Mesothelial cell of epicardium (in vitro differentiated cells): ENCODE measurements at regions not wholly inside any gene's neighbourhood (a gene's known extent, or its start where the extent isn't known, plus 50 kb on each side); places are given as distances from the start of the nearest gene placed in this dataset.

Experiments used
- DNase-seq, 2 experiments: peaks; one replicate each; pipeline ENCODE4 v3.0.0; 2021; ENCODE audit warnings: low spot score in 2 of 2; ENCODE audit not compliant: unreplicated experiment in 2 of 2
- H3K27ac Mint-ChIP-seq: 2 replicates; pipeline ENCODE4 v1.8.0; 2021; ENCODE audit warnings: mixed read lengths
- H3K27me3 Mint-ChIP-seq: 2 replicates; pipeline ENCODE4 v1.8.0; 2021; ENCODE audit warnings: low read depth, mixed read lengths
- H3K36me3 Mint-ChIP-seq: 2 replicates; pipeline ENCODE4 v1.8.0; 2021; ENCODE audit warnings: mixed read lengths
- H3K4me1 Mint-ChIP-seq: 2 replicates; pipeline ENCODE4 v1.8.0; 2021; ENCODE audit warnings: mixed read lengths
- H3K4me3 Mint-ChIP-seq: 2 replicates; pipeline ENCODE4 v1.8.0; 2021; ENCODE audit warnings: mild to moderate bottlenecking, moderate library complexity, mixed read lengths
- H3K9me3 Mint-ChIP-seq: 2 replicates; pipeline ENCODE4 v1.8.0; 2021; ENCODE audit warnings: mixed read lengths
- CTCF ChIP-seq: fragments of 200-600 bp; sonication (generic); IDR thresholded peaks from one replicate; pipeline ENCODE4 v1.5.0; 2021; ENCODE audit warnings: antibody characterized with exemption; ENCODE audit not compliant: unreplicated experiment

- H3K4me1 Mint-ChIP-seq, result peaks cover 4% of the 10 kb centered on the region
- no peak for DNase-seq
- H3K27me3 Mint-ChIP-seq, result no peaks in the 10 kb centered on the region
- no peak for TF ChIP-seq CTCF
- H3K36me3 Mint-ChIP-seq, result peaks cover 10% of the 10 kb centered on the region
- no peak overlapping the region for H3K27ac Mint-ChIP-seq
- peaks cover 19% of the 10 kb centered on the region for H3K9me3 Mint-ChIP-seq
- H3K4me3 Mint-ChIP-seq, result no peak overlapping the region
Observed at GRCh38 chr6:56353860-56354259, 106.5 kb upstream of the COL21A1 start.

GRCh38 chr6:56350628-56351260 lies 103.4 kb upstream of the COL21A1 start:
- peaks cover 19% of the 10 kb centered on the region for H3K9me3 Mint-ChIP-seq
- H3K4me1 Mint-ChIP-seq, result peaks cover 12% of the 10 kb centered on the region
- TF ChIP-seq CTCF, result no peak
- no peak overlapping the region for H3K27ac Mint-ChIP-seq
- H3K36me3 Mint-ChIP-seq, result peaks cover 10% of the 10 kb centered on the region
- no peak overlapping the region for H3K4me3 Mint-ChIP-seq
- DNase-seq, result no peak
- no peaks in the 10 kb centered on the region for H3K27me3 Mint-ChIP-seq

GRCh38 chr6:56349194-56349593 lies 101.8 kb upstream of the COL21A1 start:
- Mint-ChIP-seq H3K36me3 (peaks cover 10% of the 10 kb centered on the region), H3K4me3 (no peak overlapping the region), H3K9me3 (peaks cover 17% of the 10 kb centered on the region), H3K4me1 (peaks cover 12% of the 10 kb centered on the region), H3K27ac (no peak overlapping the region), H3K27me3 (no peaks in the 10 kb centered on the region)
- TF ChIP-seq CTCF, result no peak
- no peak for DNase-seq

DNA sequence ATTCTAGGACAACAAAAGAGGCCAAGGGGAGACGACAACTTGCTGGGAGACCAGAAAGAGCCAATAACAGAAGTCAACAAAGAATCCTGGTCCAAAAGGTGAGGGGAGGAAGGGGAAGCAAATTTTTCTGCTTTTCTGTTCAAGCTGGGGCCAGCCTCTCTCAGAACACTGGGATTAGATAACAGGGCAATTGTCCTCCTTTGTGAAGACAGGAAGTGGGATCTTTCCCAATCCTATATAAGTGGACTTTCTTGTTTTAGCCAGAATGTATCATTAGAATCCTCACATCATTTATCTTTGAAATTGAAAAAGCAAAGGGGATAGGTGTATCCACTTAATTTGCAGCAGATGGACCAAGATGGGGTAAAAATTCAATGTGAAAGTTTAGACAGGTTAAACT lies 101.2 kb upstream of the COL21A1 start:
- Mint-ChIP-seq H3K9me3 (peaks cover 11% of the 10 kb centered on the region), H3K36me3 (peaks cover 9% of the 10 kb centered on the region), H3K27me3 (no peaks in the 10 kb centered on the region), H3K27ac (no peak overlapping the region), H3K4me1 (peaks cover 12% of the 10 kb centered on the region), H3K4me3 (no peak overlapping the region)
- DNase-seq, result no peak
- no peak for TF ChIP-seq CTCF

GRCh38 chr6:56347526-56347925 lies 100.1 kb upstream of the COL21A1 start:
- Mint-ChIP-seq H3K27me3 (no peaks in the 10 kb centered on the region), H3K4me3 (no peak overlapping the region), H3K27ac (no peak overlapping the region), H3K36me3 (peaks cover 2% of the 10 kb centered on the region), H3K4me1 (peaks cover 12% of the 10 kb centered on the region), H3K9me3 (peaks cover 4% of the 10 kb centered on the region)
- DNase-seq, result no peak
- TF ChIP-seq CTCF, result no peak

GRCh38 chr6:56346958-56347357 lies 99.6 kb upstream of the COL21A1 start:
- H3K9me3 Mint-ChIP-seq, result no peaks in the 10 kb centered on the region
- peaks cover 12% of the 10 kb centered on the region for H3K4me1 Mint-ChIP-seq
- no peaks in the 10 kb centered on the region for H3K27me3 Mint-ChIP-seq
- TF ChIP-seq CTCF, result no peak
- no peak overlapping the region for H3K27ac Mint-ChIP-seq
- no peak overlapping the region for H3K4me3 Mint-ChIP-seq
- H3K36me3 Mint-ChIP-seq, result no peaks in the 10 kb centered on the region
- no peak for DNase-seq
